ENCODE measurements at regions not wholly inside any gene's neighbourhood (a gene's known extent, or its start where the extent isn't known, plus 50 kb on each side); places are given as distances from the start of the nearest gene placed in this dataset.

GRCh38 chr1:195332102-195332501 is 1276.1 kb downstream of the KCNT2 start (continued):
- TF ChIP-seq RERE (CRISPR knock-in tag; IDR thresholded peaks at IDR 0.05; ENCODE audit: borderline replicate concordance) (no peak), ID3 (CRISPR knock-in tag; IDR thresholded peaks at IDR 0.05) (no peak), ID3 (tag; IDR thresholded peaks at IDR 0.05) (no peak), ZFP36 (IDR thresholded peaks at IDR 0.05; ENCODE audit: low read depth, low read length, partially characterized antibody) (no peak), CREB3 (tag; conservative IDR thresholded peaks at IDR 0.05; ENCODE audit: low read depth) (no peak), HDAC6 (IDR thresholded peaks at IDR 0.05; ENCODE audit: low read depth, low read length) (no peak), PPARD (CRISPR knock-in tag; IDR thresholded peaks at IDR 0.05) (no peak), MTF1 (CRISPR knock-in tag; IDR thresholded peaks at IDR 0.05; ENCODE audit: borderline replicate concordance) (no peak), MED1 (CRISPR knock-in tag; IDR thresholded peaks at IDR 0.05; ENCODE audit: borderline replicate concordance) (no peak), ZNF79 (CRISPR knock-in tag; IDR thresholded peaks at IDR 0.05; ENCODE audit: low read depth) (no peak)

Measured in K562 (cell line).